ENCODE measurements at regions not wholly inside any gene's neighbourhood (a gene's known extent, or its start where the extent isn't known, plus 50 kb on each side); places are given as distances from the start of the nearest gene placed in this dataset.

DNA sequence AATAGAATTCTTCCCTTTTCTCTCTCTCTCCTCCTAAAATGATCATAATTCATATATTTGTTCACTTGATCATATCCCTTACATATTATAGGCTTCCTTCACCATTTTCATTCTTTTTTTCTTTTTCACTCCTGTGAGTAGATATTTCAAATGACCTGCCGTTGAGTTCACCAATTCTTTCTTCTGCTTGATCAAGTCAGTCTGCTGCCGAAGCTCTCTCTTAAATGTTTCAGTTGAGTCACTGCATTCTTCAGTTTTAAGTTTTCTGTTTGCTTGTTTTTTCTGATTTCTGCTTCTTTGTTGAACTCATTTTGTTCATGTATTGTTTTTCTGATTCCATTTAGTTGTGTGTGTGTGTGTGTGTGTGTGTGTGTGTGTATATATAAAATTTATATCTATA lies 354.3 kb downstream of the GPAT3 start:
- H3K79me1 ChIP-seq (ENCODE audit: insufficient read depth, low read depth, low read length, poor library complexity, severe bottlenecking): no peaks in the 10 kb centered on the region

More for the DNA sequence above, 354.3 kb downstream of the GPAT3 start:
- H3K23me2 ChIP-seq (ENCODE audit: insufficient read length, low read depth, low read length, poor library complexity, severe bottlenecking): no peaks in the 10 kb centered on the region
- H2BK120ac ChIP-seq (ENCODE audit: low read depth, low read length, poor library complexity, severe bottlenecking): no peak overlapping the region
- H4K5ac ChIP-seq (ENCODE audit: insufficient read length, low read depth, low read length): no peak overlapping the region
- no peak overlapping the region for H3K14ac ChIP-seq (ENCODE audit: insufficient read depth, low read length)
- H3K56ac ChIP-seq (ENCODE audit: insufficient read length, low read depth, low read length): no peak overlapping the region
- H4K20me1 ChIP-seq (ENCODE audit: control insufficient read depth, insufficient read depth, insufficient read length): no peaks in the 10 kb centered on the region
- no peaks in the 10 kb centered on the region for H3K27me3 Mint-ChIP-seq (ENCODE audit: low read depth)
- H3K79me2 ChIP-seq (ENCODE audit: insufficient read depth, low read length): no peaks in the 10 kb centered on the region
- no peak overlapping the region for H3K9ac ChIP-seq (ENCODE audit: extremely low read depth, insufficient read length, low read length)
- no peak overlapping the region for H3K4me2 ChIP-seq (ENCODE audit: insufficient read depth, insufficient read length, low read length)
- H3K9me3 ChIP-seq (ENCODE audit: control insufficient read depth, low read depth, low read length): no peaks in the 10 kb centered on the region
- H3K9me3 Mint-ChIP-seq: no peaks in the 10 kb centered on the region
- H2AK5ac ChIP-seq (ENCODE audit: insufficient read length, low read length): no peak overlapping the region
- H3K4me3 Mint-ChIP-seq: no peak overlapping the region
- H2AFZ ChIP-seq (ENCODE audit: low read length): no peak overlapping the region
- no peaks in the 10 kb centered on the region; the same call in 1 of the 2 replicates for H3K4me1 ChIP-seq (ENCODE audit: insufficient read depth, low read length)
- H3K4me1 Mint-ChIP-seq: peaks cover 13 to 17% of the 10 kb centered on the region in 2 experiments
- H3K27me3 ChIP-seq (ENCODE audit: insufficient read depth, low read length): no peaks in the 10 kb centered on the region
- H3K4ac ChIP-seq (ENCODE audit: low read depth, low read length): no peak overlapping the region
- no peak overlapping the region for H3K27ac Mint-ChIP-seq
- H4K8ac ChIP-seq (replicated peaks; ENCODE audit: insufficient read length, low read depth, low read length): no peak overlapping the region
- H2BK5ac ChIP-seq (ENCODE audit: insufficient read length, low read length): no peak overlapping the region
- no peak overlapping the region for H2BK15ac ChIP-seq (ENCODE audit: low read depth, low read length)
- no CpG with 5 or more reads among the region's 2 CpGs for WGBS (ENCODE audit: extremely low coverage, insufficient read length, low lambda C conversion rate)
- no peaks in the 10 kb centered on the region for H3K36me3 Mint-ChIP-seq (ENCODE audit: insufficient read depth in 1 of 3, low read depth in 3 of 3)
- H3T11ph ChIP-seq (ENCODE audit: low read length): no peak overlapping the region
- H2BK12ac ChIP-seq (ENCODE audit: insufficient read length, low read depth, low read length): no peak overlapping the region
- H3K23ac ChIP-seq (ENCODE audit: insufficient read length, low read depth, low read length): no peak overlapping the region
- DNase-seq: no peak
- TF ChIP-seq, protein P1, sequence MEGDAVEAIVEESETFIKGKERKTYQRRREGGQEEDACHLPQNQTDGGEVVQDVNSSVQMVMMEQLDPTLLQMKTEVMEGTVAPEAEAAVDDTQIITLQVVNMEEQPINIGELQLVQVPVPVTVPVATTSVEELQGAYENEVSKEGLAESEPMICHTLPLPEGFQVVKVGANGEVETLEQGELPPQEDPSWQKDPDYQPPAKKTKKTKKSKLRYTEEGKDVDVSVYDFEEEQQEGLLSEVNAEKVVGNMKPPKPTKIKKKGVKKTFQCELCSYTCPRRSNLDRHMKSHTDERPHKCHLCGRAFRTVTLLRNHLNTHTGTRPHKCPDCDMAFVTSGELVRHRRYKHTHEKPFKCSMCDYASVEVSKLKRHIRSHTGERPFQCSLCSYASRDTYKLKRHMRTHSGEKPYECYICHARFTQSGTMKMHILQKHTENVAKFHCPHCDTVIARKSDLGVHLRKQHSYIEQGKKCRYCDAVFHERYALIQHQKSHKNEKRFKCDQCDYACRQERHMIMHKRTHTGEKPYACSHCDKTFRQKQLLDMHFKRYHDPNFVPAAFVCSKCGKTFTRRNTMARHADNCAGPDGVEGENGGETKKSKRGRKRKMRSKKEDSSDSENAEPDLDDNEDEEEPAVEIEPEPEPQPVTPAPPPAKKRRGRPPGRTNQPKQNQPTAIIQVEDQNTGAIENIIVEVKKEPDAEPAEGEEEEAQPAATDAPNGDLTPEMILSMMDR (conservative IDR thresholded peaks at IDR 0.05): no peak
- no peak overlapping the region for H4K91ac ChIP-seq (ENCODE audit: insufficient read length, low read depth, low read length)
- no peak overlapping the region for H3K27ac ChIP-seq (ENCODE audit: insufficient read length, low read depth, low read length)
- no peak overlapping the region for H3K18ac ChIP-seq (ENCODE audit: insufficient read length, low read depth, low read length)
- no peak overlapping the region for H2BK20ac ChIP-seq (ENCODE audit: low read depth, low read length, poor library complexity, severe bottlenecking)
